AG09309 (cell line): ENCODE measurements at regions not wholly inside any gene's neighbourhood (a gene's known extent, or its start where the extent isn't known, plus 50 kb on each side); places are given as distances from the start of the nearest gene placed in this dataset.

Source experiments
- DNase-seq: peaks from one replicate; pipeline ENCODE4 v3.0.0-alpha.2; 2010; ENCODE audit warnings: low read depth
- H3K4me3 ChIP-seq: 2 replicates; pipeline ENCODE4 v1.5.1; 2011; ENCODE audit warnings: mild to moderate bottlenecking, low read depth, low read length, moderate library complexity; ENCODE audit not compliant: control insufficient read depth
- CTCF ChIP-seq: IDR thresholded peaks from 2 replicates; pipeline ENCODE4 v1.5.1; 2011; ENCODE audit warnings: mild to moderate bottlenecking, low read depth, low read length, inconsistent platforms; ENCODE audit not compliant: insufficient read depth, control insufficient read depth; ENCODE audit errors: missing control alignments

GRCh38 chr11:129652835-129653234 is 162.8 kb upstream of the TMEM45B start:
- DNase-seq: no peak
- no peak for TF ChIP-seq CTCF

DNA sequence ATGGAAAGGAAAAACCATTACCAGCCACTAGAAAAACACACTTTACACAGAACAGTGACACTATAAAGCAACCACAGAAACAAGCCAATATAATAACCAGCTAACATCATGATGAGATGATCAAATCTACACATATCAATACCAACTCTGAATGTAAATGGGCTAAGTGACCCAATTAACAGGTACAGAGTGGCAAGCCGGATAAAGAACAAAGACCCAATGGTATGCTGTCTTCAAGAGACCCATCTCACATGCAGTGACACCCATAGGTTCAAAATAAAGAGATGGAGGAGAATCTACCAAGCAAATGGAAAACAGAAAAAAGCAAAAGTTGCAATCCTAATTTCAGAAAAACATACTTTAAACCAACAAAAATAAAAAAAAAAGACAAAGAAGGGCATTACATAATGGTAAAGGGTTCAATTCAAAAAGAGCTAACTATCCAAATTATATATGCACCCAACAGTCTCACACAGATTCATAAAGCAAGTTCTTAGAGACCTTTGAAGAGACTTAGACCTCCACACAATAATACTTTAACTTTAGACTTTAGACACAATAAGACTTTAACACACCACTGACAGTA is 160.3 kb upstream of the TMEM45B start:
- no peak for TF ChIP-seq CTCF
- no peak for DNase-seq
- no peak overlapping the region for H3K4me3 ChIP-seq

More at GRCh38 chr11:129652835-129653234, 162.8 kb upstream of the TMEM45B start:
- no peak overlapping the region for H3K4me3 ChIP-seq

GRCh38 chr11:129657866-129658525 is 157.7 kb upstream of the TMEM45B start:
- H3K4me3 ChIP-seq: no peak overlapping the region
- no peak for DNase-seq
- no peak for TF ChIP-seq CTCF

DNA sequence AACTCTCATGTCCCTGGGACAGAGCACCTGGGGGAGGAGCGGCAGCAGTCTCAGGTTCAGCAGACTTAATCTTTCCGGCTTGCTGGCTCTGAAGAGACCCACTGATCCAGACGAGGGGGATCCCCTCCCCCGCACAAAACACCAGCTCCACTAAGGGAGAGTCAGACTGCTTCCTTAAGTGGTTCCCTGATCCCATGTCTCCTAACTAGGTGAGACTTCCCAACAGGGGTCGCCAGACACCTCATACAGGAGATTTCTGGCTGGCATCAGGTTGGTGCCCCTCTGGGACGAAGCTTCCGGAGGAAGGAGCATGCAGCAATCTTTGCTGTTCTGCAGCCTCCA is 157.2 kb upstream of the TMEM45B start:
- no peak for DNase-seq
- H3K4me3 ChIP-seq: no peak overlapping the region
- no peak for TF ChIP-seq CTCF

- no peak overlapping the region for H3K4me3 ChIP-seq
- TF ChIP-seq CTCF: no peak
- DNase-seq: no peak
Observed at GRCh38 chr11:129680907-129681306, 134.7 kb upstream of the TMEM45B start.

DNA sequence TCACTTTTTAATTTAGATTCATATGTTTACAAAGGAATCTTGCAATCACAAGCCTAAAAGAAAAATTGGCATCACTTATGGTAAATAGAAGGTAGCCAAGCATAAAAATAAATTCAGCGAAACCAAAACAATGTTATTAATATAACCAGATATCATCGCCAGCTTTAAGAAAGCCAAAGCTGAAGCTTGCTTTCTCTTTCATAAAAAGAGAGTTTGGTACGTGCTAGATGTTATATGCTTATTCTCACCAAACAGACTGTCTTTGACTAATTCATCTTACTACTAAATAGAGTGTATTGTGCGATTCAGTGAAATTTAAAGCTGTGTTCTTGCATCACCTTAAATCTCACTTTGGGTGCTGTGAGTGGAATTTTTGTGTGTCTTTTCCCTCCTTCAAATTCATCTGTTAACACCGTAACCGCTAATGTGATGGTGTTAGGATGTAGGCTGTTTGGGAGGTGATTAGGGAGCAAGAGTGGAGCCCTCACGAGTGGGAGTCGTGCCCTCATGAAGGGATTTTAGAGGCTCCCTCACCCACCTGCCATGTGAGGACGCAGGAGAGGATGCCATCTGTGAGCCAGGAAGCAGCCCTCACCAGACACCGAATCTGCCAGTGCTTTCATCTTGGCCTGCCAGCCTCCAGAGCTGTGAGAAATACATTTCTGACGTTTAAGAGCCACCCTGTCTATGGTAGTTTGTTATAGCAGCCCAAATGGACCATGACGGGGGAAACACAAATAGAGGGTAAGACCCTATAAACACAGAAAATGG is 134.1 kb upstream of the TMEM45B start:
- no peak for DNase-seq
- TF ChIP-seq CTCF: no peak
- H3K4me3 ChIP-seq: no peak overlapping the region
